ENCODE measurements at regions not wholly inside any gene's neighbourhood (a gene's known extent, or its start where the extent isn't known, plus 50 kb on each side); places are given as distances from the start of the nearest gene placed in this dataset.

GRCh38 chr6:14802514-14803160 is 443.2 kb upstream of the JARID2 start:
- RAD21 ChIA-PET (ENCODE audit: unreplicated experiment): no interaction called here
- ATAC-seq: no peak
- BruUV-seq (replicated peaks): no TSS peak
- H3K79me2 ChIP-seq (ENCODE audit: control insufficient read depth, insufficient read depth, low read length): no peaks in the 10 kb centered on the region
- no peak for DNase-seq (ENCODE audit: low read depth, low spot score)
- no peaks in the 10 kb centered on the region; the same call in 2 of the 3 replicates for H3K9me3 ChIP-seq (replicated peaks; ENCODE audit: control insufficient read depth, insufficient read depth, low read length)
- H3K4me1 ChIP-seq (ENCODE audit: control insufficient read depth, insufficient read depth, low read length): no peaks in the 10 kb centered on the region
- H4K20me1 ChIP-seq (ENCODE audit: control insufficient read depth, insufficient read depth): no peaks in the 10 kb centered on the region
- H3K9ac ChIP-seq (ENCODE audit: control insufficient read depth, insufficient read depth, low read length): no peak overlapping the region
- TF ChIP-seq SIX5 (IDR thresholded peaks at IDR 0.05; ENCODE audit: low read depth, low read length, severe bottlenecking) (no peak), KDM1A (IDR thresholded peaks at IDR 0.05; ENCODE audit: borderline replicate concordance) (no peak), ZBTB33 (IDR thresholded peaks at IDR 0.05) (no peak), RAD21 (IDR thresholded peaks at IDR 0.05; ENCODE audit: insufficient read depth, low read depth, low read length) (no peak), RUNX3 (IDR thresholded peaks at IDR 0.05; ENCODE audit: low read length) (no peak)
- H2AFZ ChIP-seq (ENCODE audit: control insufficient read depth, low read depth, low read length): no peak overlapping the region
- CTCF ChIA-PET: no interaction called here
- no peaks in the 10 kb centered on the region for H3K36me3 ChIP-seq (ENCODE audit: control insufficient read depth in 2 of 2, insufficient read depth in 2 of 2, low read length in 1 of 2)
- in situ Hi-C loops (cut with MboI) (no loop called here), intact Hi-C loops (cut with micrococcal nuclease; ENCODE audit: unreplicated experiment) (no loop called here)
- no peak overlapping the region for H3K4me3 ChIP-seq
- POLR2A ChIA-PET: no interaction called here
- no peaks in the 10 kb centered on the region; a peak in 1 of 4 replicates for H3K27me3 ChIP-seq (replicated peaks in 1 of 2; ENCODE audit: control insufficient read depth in 2 of 2, insufficient read depth in 2 of 2, low read length in 1 of 2)
- SMC1A ChIA-PET (ENCODE audit: uncharacterized antibody, unreplicated experiment): no interaction called here
- WGBS (ENCODE audit: insufficient coverage, insufficient replicate concordance, low lambda C conversion rate, missing lambda C conversion rate): 37% methylated on average over 9 of the region's 9 CpGs
- H3K27ac ChIP-seq (ENCODE audit: control insufficient read depth, insufficient read depth): no peak overlapping the region
- FAIRE-seq: no peak
- no peak overlapping the region for H3K4me2 ChIP-seq (ENCODE audit: control insufficient read depth, insufficient read depth)

Measured in GM12878 (cell line).